ENCODE measurements at regions not wholly inside any gene's neighbourhood (a gene's known extent, or its start where the extent isn't known, plus 50 kb on each side); places are given as distances from the start of the nearest gene placed in this dataset.

- TF ChIP-seq CTCF (IDR thresholded peaks at IDR 0.05; ENCODE audit: low read depth, low read length, missing input control) (no peak), RAD21 (IDR thresholded peaks at IDR 0.05) (no peak), MAX (IDR thresholded peaks at IDR 0.05) (no peak), HNF4G (IDR thresholded peaks at IDR 0.05) (no peak), YY1 (IDR thresholded peaks at IDR 0.05) (no peak), FOXA2 (IDR thresholded peaks at IDR 0.05) (no peak), SP1 (IDR thresholded peaks at IDR 0.05) (no peak), REST (IDR thresholded peaks at IDR 0.05) (no peak)
These were observed 70.7 kb upstream of the MED13 start for GRCh38 chr17:62135742-62136141.
